Effector memory CD8-positive, alpha-beta T cell (primary cell): ENCODE measurements at regions not wholly inside any gene's neighbourhood (a gene's known extent, or its start where the extent isn't known, plus 50 kb on each side); places are given as distances from the start of the nearest gene placed in this dataset.
"Not testable (repeated sequence)": the region's sequence is repeated elsewhere in the genome, so short reads cannot be mapped to it uniquely, and the experiment has no call there.

Source experiments
- ATAC-seq: fragments of 150-1000 bp; cut with Tn5 transposase; replicated peaks from 2 replicates; pipeline ENCODE4 v1.10.0; 2021; ENCODE audit warnings: mild to moderate bottlenecking, moderate library complexity
- DNase-seq, 3 experiments: peaks; one replicate each; pipeline ENCODE4 v3.0.0; 2021
- H3K27ac Mint-ChIP-seq, 2 donors: one replicate each; pipeline ENCODE4 v1.8.0; 2022; ENCODE audit warnings: mild to moderate bottlenecking in 2 of 2, mixed read lengths in 2 of 2, moderate library complexity in 2 of 2
- H3K27me3 Mint-ChIP-seq, 2 donors: one replicate each; pipeline ENCODE4 v1.8.0; 2022; ENCODE audit warnings: mixed read lengths in 2 of 2
- H3K36me3 Mint-ChIP-seq: one replicate; pipeline ENCODE4 v1.8.0; 2022; ENCODE audit warnings: mild to moderate bottlenecking, moderate library complexity, mixed read lengths; ENCODE audit not compliant: insufficient read depth
- H3K4me1 Mint-ChIP-seq, 2 donors: one replicate each; pipeline ENCODE4 v1.8.0; 2022; ENCODE audit warnings: low read depth in 2 of 2, mixed read lengths in 2 of 2
- H3K4me3 Mint-ChIP-seq, 2 donors: one replicate each; pipeline ENCODE4 v1.8.0; 2022; ENCODE audit warnings: mild to moderate bottlenecking in 2 of 2, mixed read lengths in 2 of 2, moderate library complexity in 2 of 2
- H3K9me3 Mint-ChIP-seq, 2 donors: one replicate each; pipeline ENCODE4 v1.8.0; 2022; ENCODE audit warnings: mixed read lengths in 2 of 2

GRCh38 chr11:122604621-122605020 lies 50.9 kb upstream of the UBASH3B start:
- no peak for ATAC-seq
- H3K36me3 Mint-ChIP-seq: no peaks in the 10 kb centered on the region
- peaks cover 25 to 26% of the 10 kb centered on the region in 2 donors for H3K27me3 Mint-ChIP-seq
- no peaks in the 10 kb centered on the region for H3K4me1 Mint-ChIP-seq
- H3K9me3 Mint-ChIP-seq: no peaks in the 10 kb centered on the region
- no peak for DNase-seq
- no peak overlapping the region for H3K27ac Mint-ChIP-seq
- no peak overlapping the region for H3K4me3 Mint-ChIP-seq

DNA sequence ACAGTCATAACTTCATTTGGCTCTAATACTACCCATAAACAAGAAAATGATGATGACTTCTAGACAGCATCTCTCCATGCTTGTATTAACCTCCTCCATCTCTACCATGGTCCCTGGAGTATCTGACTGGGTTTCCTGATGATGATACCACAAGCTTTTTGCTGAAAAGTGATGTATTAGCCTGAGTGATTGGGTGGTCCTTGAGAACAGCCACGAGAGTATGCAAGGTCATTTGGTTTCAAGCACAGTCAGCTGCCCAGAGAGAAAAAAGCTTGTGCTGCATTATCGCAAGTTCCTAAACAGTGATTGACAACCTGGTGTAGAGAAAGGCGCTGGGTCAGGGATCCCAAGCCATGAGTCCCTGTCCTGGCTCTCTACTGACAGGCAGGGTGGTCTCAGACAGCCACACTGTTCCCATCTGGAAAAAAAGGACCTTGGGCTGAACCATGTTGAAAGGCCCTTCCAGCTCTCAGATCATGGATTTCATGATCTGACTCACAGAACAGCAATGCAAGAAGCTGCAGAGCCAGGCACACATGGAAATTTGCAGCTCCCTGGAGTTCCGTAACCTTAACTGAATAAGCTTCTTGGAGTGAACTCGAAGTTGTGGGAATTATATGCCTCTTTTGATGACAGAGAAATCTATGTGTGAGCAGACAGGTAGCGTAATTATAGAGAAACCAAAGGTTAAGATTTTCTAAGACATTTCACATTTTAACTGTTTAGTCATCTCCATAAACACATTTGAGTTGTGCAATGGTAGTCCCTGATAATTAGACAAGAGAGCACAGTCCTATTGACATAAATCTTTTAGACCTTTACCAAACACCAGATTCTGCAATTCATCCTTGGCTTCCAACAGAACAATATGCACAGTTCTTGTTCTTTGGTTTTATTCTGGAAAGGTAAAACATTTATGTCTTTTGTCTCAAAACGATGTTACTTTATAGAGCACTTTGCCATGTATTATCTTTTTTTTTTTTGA lies 54.1 kb upstream of the UBASH3B start:
- ATAC-seq (no peak), DNase-seq (no peak)
- Mint-ChIP-seq H3K4me3 (no peak overlapping the region), H3K27ac (no peak overlapping the region), H3K27me3 (peaks cover 19 to 50% of the 10 kb centered on the region in 2 donors), H3K36me3 (no peaks in the 10 kb centered on the region), H3K9me3 (no peaks in the 10 kb centered on the region), H3K4me1 (no peaks in the 10 kb centered on the region)

DNA sequence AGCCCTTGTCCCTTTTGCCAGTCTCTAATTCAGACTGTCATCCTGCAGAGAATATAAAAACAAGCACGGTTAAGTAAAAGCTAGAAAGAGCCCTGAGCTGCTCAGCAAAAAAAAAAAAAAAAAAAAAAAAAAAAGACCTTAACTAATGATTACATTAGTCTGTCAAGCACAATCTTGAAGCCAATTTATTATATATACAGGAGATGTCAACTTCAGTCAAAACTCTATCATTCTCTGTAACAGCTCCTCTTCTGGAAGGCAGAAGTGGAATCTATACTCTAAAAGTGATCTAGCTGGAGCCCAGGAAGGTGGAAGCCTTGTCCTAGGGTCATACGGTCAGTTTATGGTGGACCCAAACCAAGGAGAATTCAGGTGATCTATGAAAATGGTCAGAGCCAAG lies 55.2 kb upstream of the UBASH3B start:
- no peak overlapping the region for H3K27ac Mint-ChIP-seq
- H3K27me3 Mint-ChIP-seq: peaks cover 19 to 50% of the 10 kb centered on the region in 2 donors
- H3K36me3 Mint-ChIP-seq: no peaks in the 10 kb centered on the region
- H3K9me3 Mint-ChIP-seq: no peaks in the 10 kb centered on the region
- H3K4me3 Mint-ChIP-seq: no peak overlapping the region
- H3K4me1 Mint-ChIP-seq: no peaks in the 10 kb centered on the region
- DNase-seq (no peak), ATAC-seq (no peak)

- no peaks in the 10 kb centered on the region for H3K36me3 Mint-ChIP-seq
- peaks cover 14 to 43% of the 10 kb centered on the region in 2 donors for H3K27me3 Mint-ChIP-seq
- no peaks in the 10 kb centered on the region for H3K4me1 Mint-ChIP-seq
- H3K27ac Mint-ChIP-seq: no peak overlapping the region
- ATAC-seq (no peak), DNase-seq (no peak)
- H3K4me3 Mint-ChIP-seq: no peak overlapping the region
- H3K9me3 Mint-ChIP-seq: no peaks in the 10 kb centered on the region
Measured at GRCh38 chr11:122599434-122599833, 56.1 kb upstream of the UBASH3B start.

- Mint-ChIP-seq H3K9me3 (no peaks in the 10 kb centered on the region), H3K27me3 (peaks cover 11 to 38% of the 10 kb centered on the region in 2 donors), H3K27ac (no peak overlapping the region), H3K4me3 (no peak overlapping the region), H3K4me1 (no peaks in the 10 kb centered on the region), H3K36me3 (no peaks in the 10 kb centered on the region)
- no peak for DNase-seq
- no peak for ATAC-seq
Measured at GRCh38 chr11:122598971-122599370, 56.6 kb upstream of the UBASH3B start.

DNA sequence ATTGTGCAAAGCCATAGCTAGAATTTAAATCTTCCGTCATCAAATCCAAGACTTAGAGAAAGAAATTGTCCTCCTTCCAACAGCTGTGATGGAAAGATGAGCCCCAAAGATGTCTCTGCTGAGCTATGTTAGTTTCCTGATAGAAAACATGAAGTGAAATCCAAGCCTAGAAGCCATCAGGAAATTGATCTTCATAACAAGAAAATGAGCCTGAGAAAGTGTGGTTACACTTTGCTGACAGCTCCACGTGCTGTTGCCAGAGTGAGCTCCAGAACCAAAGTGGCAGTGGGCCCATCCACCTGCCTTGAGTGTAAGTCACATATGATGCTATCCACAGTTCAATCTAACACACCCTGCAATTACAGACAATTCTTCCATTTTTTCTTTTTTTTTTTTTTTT lies 58.0 kb upstream of the UBASH3B start:
- Mint-ChIP-seq H3K9me3 (no peaks in the 10 kb centered on the region), H3K4me3 (no peak overlapping the region), H3K27ac (no peak overlapping the region), H3K36me3 (no peaks in the 10 kb centered on the region), H3K4me1 (no peaks in the 10 kb centered on the region), H3K27me3 (peaks cover 23 to 45% of the 10 kb centered on the region in 2 donors)
- ATAC-seq (no peak), DNase-seq (no peak)

- DNase-seq (no peak), ATAC-seq (no peak)
- Mint-ChIP-seq H3K4me1 (no peaks in the 10 kb centered on the region), H3K9me3 (no peaks in the 10 kb centered on the region), H3K27me3 (peaks cover 42 to 62% of the 10 kb centered on the region in 2 donors), H3K27ac (no peak overlapping the region), H3K36me3 (no peaks in the 10 kb centered on the region), H3K4me3 (no peak overlapping the region)
Measured at GRCh38 chr11:122594986-122595645, 60.4 kb upstream of the UBASH3B start.

DNA sequence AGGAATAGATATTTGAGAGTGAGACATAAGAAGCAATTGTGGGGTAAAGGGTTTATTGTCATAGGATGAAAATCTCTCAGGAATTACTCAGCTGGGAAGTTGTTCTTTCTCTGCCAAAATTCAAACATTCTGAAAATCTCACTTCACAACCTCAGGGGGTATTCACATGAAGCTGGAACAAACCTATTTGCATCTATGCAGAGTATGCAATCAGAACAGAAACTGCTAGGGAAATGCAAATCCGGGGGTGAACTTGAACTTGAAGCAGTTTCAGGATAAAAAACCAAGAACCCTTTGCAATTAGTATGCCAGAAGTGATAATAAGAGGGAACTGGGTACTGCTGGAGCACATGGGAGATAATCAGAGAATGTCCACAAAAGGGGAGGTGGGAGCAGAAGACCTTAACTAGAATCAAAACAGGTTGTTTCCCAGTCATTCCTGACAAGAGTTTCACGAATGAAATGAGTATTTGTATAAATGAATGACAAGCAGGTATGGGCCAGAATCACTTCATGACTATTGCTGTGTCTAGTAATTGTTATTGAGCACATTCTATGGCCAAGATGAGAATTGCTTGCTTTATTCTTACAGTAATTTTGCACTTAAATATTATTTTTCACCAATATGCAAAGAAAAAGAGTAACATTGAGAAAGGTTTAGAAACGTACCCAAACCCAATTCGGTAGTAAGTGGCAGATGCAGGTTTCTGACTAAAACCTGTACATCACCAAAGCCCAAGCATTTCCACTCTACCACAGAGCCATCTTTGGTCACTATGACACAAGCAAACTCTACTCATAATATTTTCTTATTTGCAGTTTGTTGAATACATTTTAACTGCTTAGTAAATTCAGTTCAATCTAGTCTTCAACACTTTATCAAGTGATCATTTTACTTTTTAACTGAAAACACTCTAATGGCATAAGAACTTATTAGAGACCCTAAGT lies 61.8 kb upstream of the UBASH3B start:
- no peaks in the 10 kb centered on the region for H3K36me3 Mint-ChIP-seq
- H3K27me3 Mint-ChIP-seq: peaks cover 51 to 62% of the 10 kb centered on the region in 2 donors
- H3K27ac Mint-ChIP-seq: no peak overlapping the region
- no peak overlapping the region for H3K4me3 Mint-ChIP-seq
- ATAC-seq (no peak), DNase-seq (no peak)
- H3K4me1 Mint-ChIP-seq: no peaks in the 10 kb centered on the region
- no peaks in the 10 kb centered on the region for H3K9me3 Mint-ChIP-seq

DNA sequence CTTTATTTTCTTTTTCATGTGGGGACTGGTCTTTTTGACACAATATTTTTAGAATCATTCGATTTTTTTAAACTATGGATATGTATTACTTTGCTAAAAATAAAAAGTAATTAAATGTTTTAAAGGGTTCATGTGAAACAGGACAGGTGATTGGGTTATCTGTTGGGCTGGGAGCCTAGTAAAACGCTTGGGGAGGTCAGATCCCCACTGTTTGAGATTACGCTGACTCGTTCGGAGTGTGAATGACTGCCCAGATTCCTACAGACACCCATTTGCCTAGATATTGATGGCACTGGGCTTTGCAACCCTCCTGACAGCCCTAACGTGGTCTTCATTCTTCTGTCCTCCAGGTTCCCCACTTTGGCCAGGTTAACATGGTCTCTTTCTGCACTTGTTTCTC lies 62.9 kb upstream of the UBASH3B start:
- H3K36me3 Mint-ChIP-seq: no peaks in the 10 kb centered on the region
- H3K27me3 Mint-ChIP-seq: peaks cover 57 to 58% of the 10 kb centered on the region in 2 donors
- no peak overlapping the region for H3K4me3 Mint-ChIP-seq
- DNase-seq: no peak
- H3K27ac Mint-ChIP-seq: no peak overlapping the region
- ATAC-seq: no peak
- no peaks in the 10 kb centered on the region for H3K4me1 Mint-ChIP-seq
- H3K9me3 Mint-ChIP-seq: no peaks in the 10 kb centered on the region

GRCh38 chr11:122584670-122585069 lies 70.9 kb upstream of the UBASH3B start:
- H3K9me3 Mint-ChIP-seq: no peaks in the 10 kb centered on the region
- DNase-seq (no peak), ATAC-seq (no peak)
- H3K36me3 Mint-ChIP-seq: peaks cover 9% of the 10 kb centered on the region
- H3K27me3 Mint-ChIP-seq: peaks cover 18 to 24% of the 10 kb centered on the region in 2 donors
- H3K4me1 Mint-ChIP-seq: peaks cover 7% of the 10 kb centered on the region in 2 donors
- H3K27ac Mint-ChIP-seq: no peak overlapping the region
- no peak overlapping the region for H3K4me3 Mint-ChIP-seq

DNA sequence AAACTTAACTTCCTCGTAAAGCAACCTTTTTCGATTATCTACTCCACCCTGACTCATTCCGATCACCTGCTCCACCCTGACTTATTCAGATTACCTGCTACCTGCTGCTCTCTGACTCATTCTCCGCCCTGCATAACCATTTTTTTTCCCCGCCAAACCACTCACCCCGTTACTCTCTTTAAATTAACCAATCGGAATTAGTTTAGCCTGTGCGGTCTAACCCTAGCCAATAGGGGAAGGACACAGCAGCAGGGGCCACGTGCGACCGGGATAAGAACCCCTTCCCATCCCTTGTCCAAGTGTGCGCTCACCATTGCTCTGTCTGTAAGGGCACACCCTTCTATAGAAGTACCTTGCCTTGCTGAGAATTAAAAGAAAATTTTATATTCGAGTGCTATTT lies 75.5 kb upstream of the UBASH3B start:
- not testable (repeated sequence) for H3K36me3 Mint-ChIP-seq, DNase-seq, H3K9me3 Mint-ChIP-seq, H3K27me3 Mint-ChIP-seq, H3K4me1 Mint-ChIP-seq, ATAC-seq
- Mint-ChIP-seq H3K4me3 (peak overlapping the region in 1 of 2 donors; percentile 79), H3K27ac (peak overlapping the region; percentile 72 to 89)

DNA sequence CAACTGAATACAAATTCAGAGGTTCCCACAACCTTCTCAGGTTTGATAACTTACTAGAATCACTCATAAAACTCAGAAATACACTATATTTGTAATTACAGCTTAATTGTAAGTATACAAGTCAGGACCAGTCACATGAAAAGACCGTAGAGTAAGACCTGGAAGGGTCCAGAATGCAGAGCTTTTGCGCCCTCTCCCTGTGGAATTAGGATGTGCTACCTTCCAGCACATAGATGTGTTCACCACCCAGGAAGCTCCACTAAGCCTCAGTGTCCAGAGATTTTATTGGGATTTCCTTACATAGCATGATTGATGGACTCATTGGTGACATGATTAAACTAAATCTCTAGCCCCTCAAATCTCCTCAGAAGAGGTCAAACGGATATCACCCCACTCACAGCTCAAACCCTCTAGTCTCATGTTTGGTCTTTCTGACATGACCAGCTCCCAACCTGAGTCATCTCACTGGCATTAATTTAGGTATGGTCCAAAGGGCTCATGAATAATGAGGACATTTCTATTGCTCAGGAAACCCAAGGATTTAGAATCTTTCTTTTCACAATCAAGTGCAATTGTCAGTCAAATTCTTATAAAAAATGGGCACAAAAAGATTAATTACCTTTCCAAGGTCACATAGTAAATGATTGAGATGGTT lies 77.2 kb upstream of the UBASH3B start:
- DNase-seq (no peak), ATAC-seq (no peak)
- Mint-ChIP-seq H3K4me3 (no peak overlapping the region), H3K27ac (no peak overlapping the region), H3K4me1 (peaks cover 7% of the 10 kb centered on the region in 2 donors), H3K9me3 (no peaks in the 10 kb centered on the region), H3K27me3 (peaks cover 0 to 12% of the 10 kb centered on the region in 2 donors), H3K36me3 (peaks cover 9% of the 10 kb centered on the region)

DNA sequence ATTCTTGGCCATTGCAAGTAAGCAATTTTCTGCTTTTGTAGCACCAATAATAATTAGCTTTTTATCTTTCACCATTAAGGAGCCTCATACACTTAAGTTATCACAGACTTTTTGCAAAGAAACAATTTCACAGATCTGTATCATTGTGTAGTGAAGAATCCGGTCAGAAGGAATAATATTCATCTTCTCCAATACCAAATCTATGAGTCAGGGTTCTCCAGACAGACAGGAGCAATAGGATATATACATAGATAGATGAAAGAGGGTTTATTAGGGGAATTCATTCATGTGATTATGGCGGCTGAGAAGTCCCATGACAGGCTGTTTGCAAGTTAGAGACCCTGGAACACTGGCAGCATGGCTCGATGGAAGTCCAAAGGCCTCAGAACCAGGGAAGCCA lies 82.9 kb upstream of the UBASH3B start:
- no peaks in the 10 kb centered on the region for H3K9me3 Mint-ChIP-seq
- no peak overlapping the region for H3K4me3 Mint-ChIP-seq
- no peak overlapping the region for H3K27ac Mint-ChIP-seq
- H3K4me1 Mint-ChIP-seq: no peaks in the 10 kb centered on the region
- H3K36me3 Mint-ChIP-seq: no peaks in the 10 kb centered on the region
- ATAC-seq (no peak), DNase-seq (no peak)
- peaks cover 6 to 12% of the 10 kb centered on the region in 2 donors for H3K27me3 Mint-ChIP-seq
